ENCODE measurements at regions not wholly inside any gene's neighbourhood (a gene's known extent, or its start where the extent isn't known, plus 50 kb on each side); places are given as distances from the start of the nearest gene placed in this dataset.

GRCh38 chr5:5950658-5951057 lies 427.7 kb downstream of the MED10 start:
- TF ChIP-seq POLR2AphosphoS5 (IDR thresholded peaks at IDR 0.05) (no peak), CTCF (IDR thresholded peaks at IDR 0.05) (no peak)

Measured in sigmoid colon (tissue), 4 donors.